AG09319 (cell line): ENCODE measurements at regions not wholly inside any gene's neighbourhood (a gene's known extent, or its start where the extent isn't known, plus 50 kb on each side); places are given as distances from the start of the nearest gene placed in this dataset.
A peak's percentile ranks its signal among the peaks of the same experiment; 100 is the strongest.

Source experiments
- DNase-seq: peaks from one replicate; pipeline ENCODE4 v3.0.0-alpha.2; 2010; ENCODE audit warnings: low read depth; ENCODE audit errors: extremely low read depth
- TF ChIP-seq, protein P1 (sequence below): IDR thresholded peaks from 2 replicates; pipeline ENCODE4 v1.5.1; 2011; ENCODE audit warnings: low read depth, mild to moderate bottlenecking, inconsistent platforms, low read length, moderate library complexity

GRCh38 chr7:80380957-80381356 is 130.9 kb downstream of the GNAT3 start:
- no peak for DNase-seq
- TF ChIP-seq, protein P1, sequence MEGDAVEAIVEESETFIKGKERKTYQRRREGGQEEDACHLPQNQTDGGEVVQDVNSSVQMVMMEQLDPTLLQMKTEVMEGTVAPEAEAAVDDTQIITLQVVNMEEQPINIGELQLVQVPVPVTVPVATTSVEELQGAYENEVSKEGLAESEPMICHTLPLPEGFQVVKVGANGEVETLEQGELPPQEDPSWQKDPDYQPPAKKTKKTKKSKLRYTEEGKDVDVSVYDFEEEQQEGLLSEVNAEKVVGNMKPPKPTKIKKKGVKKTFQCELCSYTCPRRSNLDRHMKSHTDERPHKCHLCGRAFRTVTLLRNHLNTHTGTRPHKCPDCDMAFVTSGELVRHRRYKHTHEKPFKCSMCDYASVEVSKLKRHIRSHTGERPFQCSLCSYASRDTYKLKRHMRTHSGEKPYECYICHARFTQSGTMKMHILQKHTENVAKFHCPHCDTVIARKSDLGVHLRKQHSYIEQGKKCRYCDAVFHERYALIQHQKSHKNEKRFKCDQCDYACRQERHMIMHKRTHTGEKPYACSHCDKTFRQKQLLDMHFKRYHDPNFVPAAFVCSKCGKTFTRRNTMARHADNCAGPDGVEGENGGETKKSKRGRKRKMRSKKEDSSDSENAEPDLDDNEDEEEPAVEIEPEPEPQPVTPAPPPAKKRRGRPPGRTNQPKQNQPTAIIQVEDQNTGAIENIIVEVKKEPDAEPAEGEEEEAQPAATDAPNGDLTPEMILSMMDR = no peak

- peak; percentile 5 for DNase-seq
- TF ChIP-seq, protein P1 = no peak
These were observed 132.6 kb downstream of the GNAT3 start for GRCh38 chr7:80379034-80379982.

DNA sequence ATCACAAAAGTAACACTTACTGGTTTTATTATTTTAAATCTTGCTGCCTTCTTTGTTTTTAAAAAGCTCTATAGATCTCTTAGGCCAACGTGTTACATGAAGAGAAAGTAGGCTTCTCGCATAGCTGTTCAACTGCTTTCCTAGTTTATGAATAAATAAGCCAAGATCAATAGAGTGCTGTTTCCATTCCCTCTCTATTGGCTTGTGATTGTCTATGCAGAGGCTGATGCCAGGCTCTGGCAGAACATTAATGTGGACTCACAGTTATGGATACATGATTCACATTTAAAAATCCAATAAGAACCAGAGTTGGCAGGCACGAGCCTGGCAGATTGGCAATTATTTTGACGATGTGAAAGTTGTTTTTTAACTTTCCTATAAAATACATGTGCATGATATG is 137.5 kb downstream of the GNAT3 start:
- DNase-seq = no peak
- TF ChIP-seq, protein P1 = no peak

DNA sequence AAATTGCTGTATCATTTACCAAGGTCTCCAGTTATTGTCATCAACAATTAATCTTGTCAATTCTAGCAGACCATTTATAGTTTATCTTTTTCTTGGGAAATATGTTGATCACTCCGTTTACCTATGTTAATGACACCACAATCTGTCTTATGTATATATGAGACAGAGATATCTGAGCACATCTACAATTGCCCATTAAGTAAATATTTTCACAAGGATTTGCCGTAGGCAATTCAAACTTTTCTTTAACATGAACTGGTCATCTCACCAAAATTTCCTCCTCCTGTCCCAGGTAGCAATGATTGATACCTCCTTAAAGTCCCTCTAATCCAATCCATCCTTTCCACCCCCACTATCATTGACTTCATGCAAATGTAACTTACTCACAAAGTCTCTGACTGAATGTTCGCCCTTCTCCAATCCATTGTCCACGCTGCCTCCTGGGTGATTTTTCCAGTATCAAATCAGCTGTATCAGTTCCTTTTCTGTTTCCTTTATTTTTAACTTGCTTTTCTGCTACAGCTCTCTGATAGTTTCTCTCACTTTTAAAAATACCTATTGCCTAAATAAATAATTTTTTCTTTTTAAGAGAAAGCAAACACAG is 138.3 kb downstream of the GNAT3 start:
- TF ChIP-seq, protein P1 = no peak

DNA sequence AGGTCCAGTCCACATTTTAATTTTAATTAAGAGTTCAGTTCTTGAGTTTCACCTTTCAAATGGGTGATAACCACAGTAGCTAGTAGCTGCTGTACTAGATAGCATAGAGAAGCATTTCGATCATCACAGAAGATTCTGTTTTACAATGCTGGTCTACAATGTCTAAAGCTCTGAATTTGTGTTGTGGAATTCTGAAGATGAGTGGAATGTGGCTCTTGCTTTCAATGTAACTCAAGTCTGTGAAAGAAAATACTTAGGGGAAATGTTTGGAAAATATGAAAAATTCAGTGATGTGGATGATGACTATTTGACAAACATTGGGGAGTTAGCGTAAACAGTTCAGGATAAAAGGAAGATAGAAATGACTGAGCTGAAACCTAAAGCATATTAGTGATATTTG is 139.4 kb downstream of the GNAT3 start:
- TF ChIP-seq, protein P1 = no peak
- DNase-seq = peak; percentile 8

More for the DNA sequence above, 138.3 kb downstream of the GNAT3 start:
- no peak for DNase-seq

DNA sequence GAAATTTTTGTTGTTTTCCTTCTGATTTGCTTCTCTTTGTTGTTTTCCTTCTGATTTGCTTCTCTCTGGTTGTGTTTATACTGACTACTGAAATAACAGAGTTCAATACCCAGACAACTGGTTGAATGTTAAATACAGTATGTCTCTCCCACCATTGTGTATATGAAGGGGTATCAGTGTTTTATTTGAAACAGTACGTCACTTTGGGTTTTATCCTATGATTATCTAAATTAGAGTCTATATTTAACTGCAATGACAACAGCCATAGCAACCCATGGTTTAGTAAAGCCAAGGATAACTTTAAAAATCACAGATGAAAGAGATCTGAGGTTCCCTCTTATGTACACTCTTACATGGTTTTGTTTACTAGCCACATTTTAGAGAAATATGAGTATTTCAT is 141.3 kb downstream of the GNAT3 start:
- TF ChIP-seq, protein P1 = no peak

GRCh38 chr7:80369321-80369720 is 142.5 kb downstream of the GNAT3 start:
- TF ChIP-seq, protein P1 = no peak
- DNase-seq = no peak

More for the DNA sequence above, 141.3 kb downstream of the GNAT3 start:
- DNase-seq = no peak
